ENCODE measurements at regions not wholly inside any gene's neighbourhood (a gene's known extent, or its start where the extent isn't known, plus 50 kb on each side); places are given as distances from the start of the nearest gene placed in this dataset.

DNA sequence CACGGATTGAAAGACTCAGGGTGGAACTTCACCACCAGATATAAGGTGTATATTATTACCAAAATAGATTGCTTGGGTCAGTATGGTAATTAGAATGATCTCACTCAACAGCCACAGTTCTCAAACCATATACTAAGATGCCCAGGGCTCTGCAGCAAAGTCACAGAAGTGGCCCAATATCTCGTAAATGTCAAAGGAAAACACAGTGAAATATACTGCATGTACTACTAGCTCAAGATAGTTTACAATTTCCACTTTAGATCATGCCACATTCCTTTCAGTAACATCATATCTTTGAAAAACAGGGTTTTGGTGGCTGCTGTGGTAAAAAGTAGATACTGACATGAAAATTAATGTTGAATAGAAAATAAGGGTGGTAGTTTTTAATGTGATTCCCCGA, 180.3 kb upstream of the ATP1B1 start:
- Histone ChIP-seq H3K27ac (no peak overlapping the region), H3K4me2 (no peak overlapping the region), H3K4me1 (peaks cover 22% of the 10 kb centered on the region), H3K9me3 (no peaks in the 10 kb centered on the region), H3K4me3 (no peak overlapping the region)
- ChIA-PET CTCF (interaction anchor here (1.3 kb wide), 1 partner anchor 10 kb away, joined by 3 read pairs; no protein-coding TSS in a partner anchor), POLR2A (no interaction called here)
- TF ChIP-seq POLR2A (IDR thresholded peaks at IDR 0.05; ENCODE audit: low read length) (no peak), POLR2AphosphoS2 (conservative IDR thresholded peaks at IDR 0.05; ENCODE audit: low read length) (no peak), TP53 (CRISPR knock-in tag; IDR thresholded peaks at IDR 0.05) (no peak), CHD2 (IDR thresholded peaks at IDR 0.05; ENCODE audit: low read length, partially characterized antibody) (no peak), HDAC2 (IDR thresholded peaks at IDR 0.05) (no peak), EHF (CRISPR knock-in tag; IDR thresholded peaks at IDR 0.05) (no peak), CBX2 (IDR thresholded peaks at IDR 0.05; ENCODE audit: borderline replicate concordance, low read depth) (no peak), RAD21 (conservative IDR thresholded peaks at IDR 0.05 in 1 of 2, IDR thresholded peaks at IDR 0.05 in 1 of 2) (no peak), ZFP36 (IDR thresholded peaks at IDR 0.05; ENCODE audit: borderline replicate concordance, partially characterized antibody) (no peak)
- no peak for FAIRE-seq
- WGBS (ENCODE audit: missing lambda C conversion rate): 58% methylated on average over 3 of the region's 3 CpGs
- no peak for DNase-seq (ENCODE audit: low read depth in 1 of 2, low spot score in 1 of 2)
- no peak for ATAC-seq

DNA sequence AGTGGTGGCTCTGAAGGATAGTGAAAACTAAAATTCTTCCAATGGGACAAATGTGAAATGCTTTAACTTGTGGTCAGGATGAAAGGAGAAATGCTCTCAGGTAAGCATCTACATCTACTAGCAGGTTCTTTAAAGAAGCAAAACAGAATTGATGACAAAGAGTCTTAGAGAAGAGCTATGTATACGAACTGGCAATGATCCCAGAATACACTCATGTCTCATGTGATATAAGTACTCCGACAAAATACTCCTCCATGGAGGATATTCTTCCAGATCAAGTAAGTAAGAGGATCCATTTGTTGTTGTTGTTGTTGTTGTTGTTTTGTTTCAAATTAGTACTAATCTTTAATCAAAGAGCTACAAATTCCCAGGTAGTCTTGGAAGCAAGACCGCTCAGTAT, 174.0 kb upstream of the ATP1B1 start:
- H3K4me2 ChIP-seq: no peak overlapping the region
- CTCF ChIA-PET: interaction anchor here (1.3 kb wide), 1 partner anchor 296 kb away, joined by 3 read pairs; no protein-coding TSS in a partner anchor
- WGBS (ENCODE audit: missing lambda C conversion rate): 60% methylated on average over 3 of the region's 3 CpGs
- DNase-seq (ENCODE audit: low read depth in 1 of 2, low spot score in 1 of 2) (no peak), FAIRE-seq (no peak), ATAC-seq (no peak)
- TF ChIP-seq CHD2 (IDR thresholded peaks at IDR 0.05; ENCODE audit: low read length, partially characterized antibody) (no peak), RFX5 (IDR thresholded peaks at IDR 0.05) (no peak), JUNB (IDR thresholded peaks at IDR 0.05) (no peak), RNF2 (IDR thresholded peaks at IDR 0.05; ENCODE audit: borderline replicate concordance, low read depth) (no peak), ZNF302 (CRISPR knock-in tag; IDR thresholded peaks at IDR 0.05) (no peak), HOXB5 (CRISPR knock-in tag; IDR thresholded peaks at IDR 0.05) (no peak), ZSCAN20 (CRISPR knock-in tag; IDR thresholded peaks at IDR 0.05) (no peak), MAFK (IDR thresholded peaks at IDR 0.05; ENCODE audit: partially characterized antibody) (no peak), SMC3 (IDR thresholded peaks at IDR 0.05) (no peak), GATA3 (IDR thresholded peaks at IDR 0.05; ENCODE audit: borderline replicate concordance) (no peak), MYC (IDR thresholded peaks at IDR 0.05; ENCODE audit: borderline replicate concordance, low read length) (no peak)
- TF ChIP-seq, protein P1, sequence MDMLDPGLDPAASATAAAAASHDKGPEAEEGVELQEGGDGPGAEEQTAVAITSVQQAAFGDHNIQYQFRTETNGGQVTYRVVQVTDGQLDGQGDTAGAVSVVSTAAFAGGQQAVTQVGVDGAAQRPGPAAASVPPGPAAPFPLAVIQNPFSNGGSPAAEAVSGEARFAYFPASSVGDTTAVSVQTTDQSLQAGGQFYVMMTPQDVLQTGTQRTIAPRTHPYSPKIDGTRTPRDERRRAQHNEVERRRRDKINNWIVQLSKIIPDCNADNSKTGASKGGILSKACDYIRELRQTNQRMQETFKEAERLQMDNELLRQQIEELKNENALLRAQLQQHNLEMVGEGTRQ (IDR thresholded peaks at IDR 0.05): no peak
- POLR2A ChIA-PET: no interaction called here
- H3K4me1 ChIP-seq: no peaks in the 10 kb centered on the region
- H3K27ac ChIP-seq: no peak overlapping the region
- H3K9me3 ChIP-seq: 0 out of 3 replicates have a peak, but pooled peaks cover 3% of the 10 kb centered on the region
- H3K4me3 ChIP-seq: no peak overlapping the region

DNA sequence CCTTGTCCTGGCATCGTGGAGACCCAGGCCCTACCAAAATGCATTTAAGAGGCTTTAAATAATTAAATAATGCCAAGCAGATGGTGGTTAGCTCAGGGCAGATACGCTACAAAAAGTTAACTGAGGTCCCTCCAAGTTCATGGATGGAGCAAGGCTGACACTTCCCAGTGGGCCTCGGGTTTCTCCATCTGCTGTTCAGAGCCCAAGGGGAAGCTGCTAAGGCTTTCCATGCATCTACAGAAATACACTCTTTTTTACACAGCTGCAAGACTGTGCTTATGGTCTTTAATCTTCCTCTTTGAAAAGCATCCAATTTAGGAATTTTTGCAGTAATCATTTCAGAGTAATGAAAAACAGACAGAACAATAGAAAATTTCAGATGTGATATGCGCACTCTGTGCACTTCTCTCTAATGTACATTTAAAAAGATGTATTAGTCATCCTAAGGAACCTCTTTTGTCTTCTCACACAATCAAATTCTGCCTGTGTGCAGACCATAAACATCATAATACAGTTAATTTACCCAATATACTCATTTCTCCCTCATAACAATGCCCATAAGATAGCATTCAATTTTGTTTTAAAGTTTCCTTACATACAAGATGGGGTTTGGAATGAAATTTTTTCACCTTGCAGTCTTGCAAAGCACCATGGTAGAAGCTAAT, 173.2 kb upstream of the ATP1B1 start:
- 0 out of 3 replicates have a peak, but pooled peaks cover 3% of the 10 kb centered on the region for H3K9me3 ChIP-seq
- ChIA-PET CTCF (interaction anchor here (0.6 to 1.3 kb wide), 2 partner anchors 297 to 333 kb away, joined by 3 read pairs; no protein-coding TSS in a partner anchor), POLR2A (no interaction called here)
- no peak for DNase-seq (ENCODE audit: low read depth in 1 of 2, low spot score in 1 of 2)
- ATAC-seq: no peak
- no peak overlapping the region for H3K4me2 ChIP-seq
- H3K4me3 ChIP-seq: no peak overlapping the region
- WGBS (ENCODE audit: missing lambda C conversion rate): 82% methylated on average over 4 of the region's 4 CpGs
- H3K4me1 ChIP-seq: no peaks in the 10 kb centered on the region
- no peak for FAIRE-seq
- TF ChIP-seq RFX5 (IDR thresholded peaks at IDR 0.05) (no peak), NR3C1 (IDR thresholded peaks at IDR 0.05) (no peak), CBX2 (IDR thresholded peaks at IDR 0.05; ENCODE audit: borderline replicate concordance, low read depth) (no peak), POLR2A (IDR thresholded peaks at IDR 0.05; ENCODE audit: low read length) (no peak), NPAS2 (CRISPR knock-in tag; IDR thresholded peaks at IDR 0.05; ENCODE audit: borderline replicate concordance) (no peak), MYC (IDR thresholded peaks at IDR 0.05; ENCODE audit: borderline replicate concordance, low read length) (no peak), TFCP2L1 (CRISPR knock-in tag; IDR thresholded peaks at IDR 0.05) (no peak), HOXB5 (CRISPR knock-in tag; IDR thresholded peaks at IDR 0.05) (no peak), RCOR1 (IDR thresholded peaks at IDR 0.05; ENCODE audit: low read depth, low read length) (no peak), KDM1A (IDR thresholded peaks at IDR 0.05; ENCODE audit: low read depth) (no peak), FOSL2 (IDR thresholded peaks at IDR 0.05) (no peak), FOSL2 (CRISPR knock-in tag; IDR thresholded peaks at IDR 0.05) (no peak), RAD21 (conservative IDR thresholded peaks at IDR 0.05 in 1 of 2, IDR thresholded peaks at IDR 0.05 in 1 of 2) (no peak), JUNB (IDR thresholded peaks at IDR 0.05) (no peak), PHF8 (IDR thresholded peaks at IDR 0.05; ENCODE audit: borderline replicate concordance, low read depth) (no peak), CBX8 (IDR thresholded peaks at IDR 0.05) (no peak)
- TF ChIP-seq, protein P1 (IDR thresholded peaks at IDR 0.05): no peak
- TF ChIP-seq, protein P2, sequence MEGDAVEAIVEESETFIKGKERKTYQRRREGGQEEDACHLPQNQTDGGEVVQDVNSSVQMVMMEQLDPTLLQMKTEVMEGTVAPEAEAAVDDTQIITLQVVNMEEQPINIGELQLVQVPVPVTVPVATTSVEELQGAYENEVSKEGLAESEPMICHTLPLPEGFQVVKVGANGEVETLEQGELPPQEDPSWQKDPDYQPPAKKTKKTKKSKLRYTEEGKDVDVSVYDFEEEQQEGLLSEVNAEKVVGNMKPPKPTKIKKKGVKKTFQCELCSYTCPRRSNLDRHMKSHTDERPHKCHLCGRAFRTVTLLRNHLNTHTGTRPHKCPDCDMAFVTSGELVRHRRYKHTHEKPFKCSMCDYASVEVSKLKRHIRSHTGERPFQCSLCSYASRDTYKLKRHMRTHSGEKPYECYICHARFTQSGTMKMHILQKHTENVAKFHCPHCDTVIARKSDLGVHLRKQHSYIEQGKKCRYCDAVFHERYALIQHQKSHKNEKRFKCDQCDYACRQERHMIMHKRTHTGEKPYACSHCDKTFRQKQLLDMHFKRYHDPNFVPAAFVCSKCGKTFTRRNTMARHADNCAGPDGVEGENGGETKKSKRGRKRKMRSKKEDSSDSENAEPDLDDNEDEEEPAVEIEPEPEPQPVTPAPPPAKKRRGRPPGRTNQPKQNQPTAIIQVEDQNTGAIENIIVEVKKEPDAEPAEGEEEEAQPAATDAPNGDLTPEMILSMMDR (IDR thresholded peaks at IDR 0.05): no peak
- H3K27ac ChIP-seq: no peak overlapping the region
